ENCODE measurements at regions not wholly inside any gene's neighbourhood (a gene's known extent, or its start where the extent isn't known, plus 50 kb on each side); places are given as distances from the start of the nearest gene placed in this dataset.

GRCh38 chr2:10183146-10183675 is 60.7 kb downstream of the RRM2 start:
- Mint-ChIP-seq H3K4me1 (no peaks in the 10 kb centered on the region), H3K36me3 (no peaks in the 10 kb centered on the region), H3K9me3 (no peaks in the 10 kb centered on the region), H3K4me3 (no peak overlapping the region), H3K27ac (no peak overlapping the region), H3K27me3 (no peaks in the 10 kb centered on the region)

- no peaks in the 10 kb centered on the region for H3K27me3 Mint-ChIP-seq
- no peak overlapping the region for H3K4me3 Mint-ChIP-seq
- H3K27ac Mint-ChIP-seq: no peak overlapping the region
- H3K9me3 Mint-ChIP-seq: no peaks in the 10 kb centered on the region
- H3K4me1 Mint-ChIP-seq: no peaks in the 10 kb centered on the region
- no peaks in the 10 kb centered on the region for H3K36me3 Mint-ChIP-seq
Measured at GRCh38 chr2:10184421-10184820, 61.9 kb downstream of the RRM2 start.

- H3K4me3 Mint-ChIP-seq: no peak overlapping the region
- H3K27me3 Mint-ChIP-seq: no peaks in the 10 kb centered on the region
- no peak overlapping the region for H3K27ac Mint-ChIP-seq
- no peaks in the 10 kb centered on the region for H3K36me3 Mint-ChIP-seq
- H3K4me1 Mint-ChIP-seq: no peaks in the 10 kb centered on the region
- no peaks in the 10 kb centered on the region for H3K9me3 Mint-ChIP-seq
Measured at GRCh38 chr2:10185046-10185445, 62.5 kb downstream of the RRM2 start.

DNA sequence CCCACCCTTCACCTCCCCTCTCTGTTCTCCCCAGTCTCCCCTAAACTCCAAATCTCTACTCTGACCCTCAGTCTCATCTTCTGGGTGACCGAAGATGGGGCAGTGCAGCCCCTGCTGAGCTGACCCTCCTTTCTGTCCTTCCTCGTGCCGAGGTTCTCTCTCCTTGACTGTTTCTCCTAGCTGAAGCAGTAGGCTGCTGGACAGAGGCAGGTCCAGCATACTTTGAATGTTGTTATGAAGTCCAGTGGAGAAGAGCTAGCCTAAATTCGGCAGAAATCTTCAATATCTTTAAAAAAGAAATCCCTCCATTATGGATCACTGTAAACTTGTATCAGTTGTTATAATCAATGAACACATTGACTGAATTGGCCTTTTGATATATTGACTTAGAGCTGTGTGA is 63.2 kb downstream of the RRM2 start:
- Mint-ChIP-seq H3K9me3 (no peaks in the 10 kb centered on the region), H3K27me3 (no peaks in the 10 kb centered on the region)

DNA sequence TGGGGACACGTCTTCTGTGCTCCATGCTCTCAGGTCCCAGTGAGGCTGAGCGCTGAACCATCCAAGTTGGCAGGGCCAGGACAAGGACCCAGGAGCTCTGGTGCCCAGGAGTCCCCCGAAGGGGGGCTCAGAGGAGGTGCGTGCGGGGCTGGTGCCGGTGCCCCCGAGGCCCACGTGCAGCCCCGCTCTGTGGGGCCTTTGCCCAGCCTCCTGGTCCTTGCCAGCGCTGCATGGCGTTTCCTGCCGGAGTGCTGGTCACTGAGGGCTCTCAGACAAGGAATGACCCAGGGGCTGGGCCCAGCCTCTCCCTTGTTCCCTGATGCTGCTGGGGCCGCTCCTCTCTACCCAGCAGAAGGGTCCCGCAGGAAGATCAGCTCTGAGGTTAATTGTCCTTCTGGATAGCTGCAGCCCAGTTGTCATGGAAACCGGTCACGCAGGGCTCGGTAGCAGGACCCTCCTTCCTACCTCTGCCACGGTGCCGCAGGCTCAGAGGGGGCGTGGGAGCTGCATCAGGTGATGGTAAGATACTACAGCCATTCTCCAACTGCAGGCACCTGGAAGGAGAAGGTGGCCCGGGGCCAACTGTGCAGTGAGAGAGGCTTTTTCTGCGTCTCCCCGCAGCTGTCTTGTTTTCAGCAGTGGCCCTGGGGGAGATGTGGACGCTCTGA is 64.5 kb downstream of the RRM2 start:
- Mint-ChIP-seq H3K36me3 (no peaks in the 10 kb centered on the region), H3K4me3 (no peak overlapping the region), H3K9me3 (no peaks in the 10 kb centered on the region), H3K27me3 (no peaks in the 10 kb centered on the region), H3K4me1 (no peaks in the 10 kb centered on the region), H3K27ac (no peak overlapping the region)

More for the DNA sequence above, 63.2 kb downstream of the RRM2 start:
- no peak overlapping the region for H3K4me3 Mint-ChIP-seq
- H3K36me3 Mint-ChIP-seq: no peaks in the 10 kb centered on the region
- no peaks in the 10 kb centered on the region for H3K4me1 Mint-ChIP-seq
- no peak overlapping the region for H3K27ac Mint-ChIP-seq

DNA sequence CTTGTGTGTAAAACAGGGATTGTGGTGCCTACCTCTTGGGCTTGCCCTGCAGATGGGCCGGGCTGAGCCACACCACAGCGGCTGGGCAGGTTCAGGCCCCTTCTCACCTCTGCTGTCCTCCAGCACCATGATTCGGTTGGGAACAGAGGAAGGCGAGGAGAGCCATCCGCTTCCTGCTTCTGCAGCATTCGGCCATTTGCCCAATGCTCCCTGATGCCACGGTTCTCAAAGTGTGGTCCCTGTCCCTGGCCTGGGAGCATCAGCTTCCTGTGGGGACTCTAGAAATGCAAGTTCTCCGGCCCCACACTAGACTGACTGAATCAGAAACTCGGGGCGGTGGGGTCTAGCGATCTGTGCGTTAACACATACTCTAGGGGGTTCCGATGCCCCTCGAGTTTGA is 65.1 kb downstream of the RRM2 start:
- H3K9me3 Mint-ChIP-seq: no peaks in the 10 kb centered on the region
- no peak overlapping the region for H3K4me3 Mint-ChIP-seq
- H3K27me3 Mint-ChIP-seq: no peaks in the 10 kb centered on the region
- no peaks in the 10 kb centered on the region for H3K36me3 Mint-ChIP-seq
- H3K27ac Mint-ChIP-seq: no peak overlapping the region
- no peaks in the 10 kb centered on the region for H3K4me1 Mint-ChIP-seq

DNA sequence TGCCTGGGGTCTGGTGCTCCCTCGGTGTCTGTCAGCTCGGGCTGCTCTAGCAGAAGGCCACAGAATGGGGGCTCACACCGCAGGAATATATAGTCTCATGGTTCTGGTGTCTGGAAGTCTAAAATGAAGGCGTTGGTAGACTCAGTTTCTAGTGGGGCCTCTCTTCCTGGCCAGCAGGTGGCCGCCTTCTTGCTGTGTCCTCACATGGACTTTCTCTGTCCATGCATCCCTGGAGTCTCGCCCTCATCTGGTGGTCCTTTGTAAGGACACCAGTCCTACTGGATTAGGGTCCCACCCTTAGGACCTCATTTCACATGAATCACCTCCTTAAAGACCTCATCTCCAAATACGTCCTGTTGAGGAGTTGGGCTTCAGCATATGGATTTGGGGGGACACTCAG is 65.7 kb downstream of the RRM2 start:
- Mint-ChIP-seq H3K4me1 (no peaks in the 10 kb centered on the region), H3K27me3 (no peaks in the 10 kb centered on the region), H3K4me3 (no peak overlapping the region), H3K9me3 (no peaks in the 10 kb centered on the region), H3K36me3 (no peaks in the 10 kb centered on the region), H3K27ac (no peak overlapping the region)

- H3K27me3 Mint-ChIP-seq: no peaks in the 10 kb centered on the region
- no peaks in the 10 kb centered on the region for H3K4me1 Mint-ChIP-seq
- H3K27ac Mint-ChIP-seq: no peak overlapping the region
- no peaks in the 10 kb centered on the region for H3K9me3 Mint-ChIP-seq
- H3K4me3 Mint-ChIP-seq: no peak overlapping the region
- H3K36me3 Mint-ChIP-seq: no peaks in the 10 kb centered on the region
Measured at GRCh38 chr2:10188729-10189305, 66.3 kb downstream of the RRM2 start.

- H3K27ac Mint-ChIP-seq: no peak overlapping the region
- H3K4me1 Mint-ChIP-seq: no peaks in the 10 kb centered on the region
- H3K36me3 Mint-ChIP-seq: no peaks in the 10 kb centered on the region
- H3K4me3 Mint-ChIP-seq: no peak overlapping the region
- H3K27me3 Mint-ChIP-seq: no peaks in the 10 kb centered on the region
- no peaks in the 10 kb centered on the region for H3K9me3 Mint-ChIP-seq
Measured at GRCh38 chr2:10190255-10190654, 67.7 kb downstream of the RRM2 start.

- no peaks in the 10 kb centered on the region for H3K36me3 Mint-ChIP-seq
- no peak overlapping the region for H3K27ac Mint-ChIP-seq
- H3K4me3 Mint-ChIP-seq: no peak overlapping the region
- no peaks in the 10 kb centered on the region for H3K27me3 Mint-ChIP-seq
- H3K4me1 Mint-ChIP-seq: no peaks in the 10 kb centered on the region
- no peaks in the 10 kb centered on the region for H3K9me3 Mint-ChIP-seq
Measured at GRCh38 chr2:10190737-10191532, 68.4 kb downstream of the RRM2 start.

GRCh38 chr2:10191554-10191953 is 69.0 kb downstream of the RRM2 start:
- Mint-ChIP-seq H3K9me3 (no peaks in the 10 kb centered on the region), H3K27ac (no peak overlapping the region)

DNA sequence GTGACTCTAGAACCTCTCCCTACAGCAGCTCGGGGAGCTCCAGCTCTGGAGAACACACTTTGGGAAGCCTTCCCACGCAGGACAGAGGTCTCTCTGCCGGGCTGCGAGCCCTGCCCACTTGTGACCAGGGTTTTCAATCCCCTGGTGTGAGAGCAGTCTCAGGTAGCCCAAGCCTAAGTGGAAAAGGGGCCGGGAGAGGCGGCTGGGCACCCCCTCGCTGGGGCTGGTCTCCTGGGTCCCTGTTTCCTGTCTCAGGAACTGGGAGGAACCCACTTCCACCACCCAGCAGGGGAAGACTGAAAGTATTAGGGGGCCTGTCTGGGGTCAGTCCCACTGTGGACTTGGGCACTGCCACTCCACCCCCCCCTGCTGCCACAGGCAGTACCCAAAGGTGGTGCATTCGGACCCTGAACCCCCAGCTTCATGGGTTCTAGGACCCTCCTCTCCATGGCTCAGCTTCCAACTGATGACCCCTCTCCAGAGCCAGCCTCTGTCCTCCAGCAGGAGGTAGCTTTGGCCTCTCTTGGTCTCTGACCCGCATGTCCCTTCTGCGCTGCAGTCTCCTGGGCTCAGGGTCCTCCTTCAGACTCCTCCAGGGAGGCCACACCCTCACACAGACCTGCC is 70.0 kb downstream of the RRM2 start:
- Mint-ChIP-seq H3K4me3 (no peak overlapping the region), H3K27ac (no peak overlapping the region), H3K27me3 (no peaks in the 10 kb centered on the region), H3K4me1 (no peaks in the 10 kb centered on the region), H3K9me3 (no peaks in the 10 kb centered on the region), H3K36me3 (no peaks in the 10 kb centered on the region)

More at GRCh38 chr2:10191554-10191953, 69.0 kb downstream of the RRM2 start:
- no peaks in the 10 kb centered on the region for H3K27me3 Mint-ChIP-seq
- H3K4me3 Mint-ChIP-seq: no peak overlapping the region
- no peaks in the 10 kb centered on the region for H3K36me3 Mint-ChIP-seq
- H3K4me1 Mint-ChIP-seq: no peaks in the 10 kb centered on the region

- H3K4me1 Mint-ChIP-seq: no peaks in the 10 kb centered on the region
- no peak overlapping the region for H3K4me3 Mint-ChIP-seq
- H3K36me3 Mint-ChIP-seq: no peaks in the 10 kb centered on the region
- H3K27me3 Mint-ChIP-seq: no peaks in the 10 kb centered on the region
- H3K9me3 Mint-ChIP-seq: no peaks in the 10 kb centered on the region
- no peak overlapping the region for H3K27ac Mint-ChIP-seq
Measured at GRCh38 chr2:10193276-10193795, 70.8 kb downstream of the RRM2 start.

GRCh38 chr2:10193851-10194820 is 71.6 kb downstream of the RRM2 start:
- H3K27ac Mint-ChIP-seq: no peak overlapping the region
- no peaks in the 10 kb centered on the region for H3K4me1 Mint-ChIP-seq
- no peak overlapping the region for H3K4me3 Mint-ChIP-seq
- no peaks in the 10 kb centered on the region for H3K9me3 Mint-ChIP-seq
- no peaks in the 10 kb centered on the region for H3K36me3 Mint-ChIP-seq
- H3K27me3 Mint-ChIP-seq: no peaks in the 10 kb centered on the region
